CMK (cell line): ENCODE measurements at regions not wholly inside any gene's neighbourhood (a gene's known extent, or its start where the extent isn't known, plus 50 kb on each side); places are given as distances from the start of the nearest gene placed in this dataset.
"Not testable (repeated sequence)": the region's sequence is repeated elsewhere in the genome, so short reads cannot be mapped to it uniquely, and the experiment has no call there.

Experiments
- DNase-seq: peaks from one replicate; pipeline ENCODE4 v3.0.0-alpha.2; 2010; ENCODE audit warnings: low read depth

DNA sequence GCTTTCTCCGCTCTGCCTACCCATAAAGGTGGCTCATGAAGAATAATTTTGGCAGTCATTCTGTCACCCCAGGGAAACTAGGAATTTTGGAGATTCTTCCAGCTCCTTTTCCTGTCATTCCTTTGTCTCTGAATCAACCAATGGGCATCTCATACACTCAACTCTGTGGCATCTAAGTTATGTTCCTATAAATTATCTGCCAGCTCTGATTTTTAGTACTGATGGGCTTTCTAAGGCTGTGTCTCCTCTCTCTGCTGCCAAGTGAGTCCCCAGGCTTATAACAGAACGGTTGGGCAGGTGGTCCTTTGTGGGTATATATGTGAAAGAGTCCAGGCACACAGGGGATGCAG is 226.8 kb downstream of the NMUR2 start:
- no peak for DNase-seq

DNA sequence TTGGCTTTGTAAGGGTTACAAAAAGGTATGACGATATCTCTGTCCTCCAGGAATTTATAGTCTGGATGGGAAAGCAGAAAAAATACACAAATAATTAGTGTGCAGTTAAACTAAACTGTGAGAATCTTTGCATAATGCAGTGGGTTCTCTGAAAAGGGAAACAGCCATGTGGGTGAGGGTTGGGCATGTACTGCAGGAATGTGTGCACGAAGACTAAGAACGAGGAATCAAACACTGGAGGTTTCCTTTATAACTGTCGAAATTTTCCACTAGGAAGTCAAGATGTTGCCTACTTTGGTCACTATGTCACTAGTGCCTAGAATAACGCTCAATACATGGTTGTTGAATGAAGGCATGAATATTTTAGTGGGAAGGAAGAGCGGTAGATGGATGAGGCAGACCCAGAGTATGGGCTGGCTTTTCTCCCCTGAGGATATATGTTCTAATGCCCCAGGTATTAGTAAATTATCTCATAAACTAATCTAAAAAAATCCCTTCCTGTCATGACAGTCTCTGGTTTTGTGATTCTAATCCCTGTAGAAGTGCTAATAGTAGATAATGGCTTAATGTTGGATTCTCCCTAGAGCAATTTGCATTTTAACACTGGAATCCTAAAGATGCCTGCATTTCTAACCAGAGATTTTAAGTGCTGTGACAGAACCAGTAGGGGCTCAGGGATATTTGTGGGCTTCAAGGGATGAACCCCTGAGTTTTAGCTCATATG is 227.3 kb downstream of the NMUR2 start:
- no peak for DNase-seq

DNA sequence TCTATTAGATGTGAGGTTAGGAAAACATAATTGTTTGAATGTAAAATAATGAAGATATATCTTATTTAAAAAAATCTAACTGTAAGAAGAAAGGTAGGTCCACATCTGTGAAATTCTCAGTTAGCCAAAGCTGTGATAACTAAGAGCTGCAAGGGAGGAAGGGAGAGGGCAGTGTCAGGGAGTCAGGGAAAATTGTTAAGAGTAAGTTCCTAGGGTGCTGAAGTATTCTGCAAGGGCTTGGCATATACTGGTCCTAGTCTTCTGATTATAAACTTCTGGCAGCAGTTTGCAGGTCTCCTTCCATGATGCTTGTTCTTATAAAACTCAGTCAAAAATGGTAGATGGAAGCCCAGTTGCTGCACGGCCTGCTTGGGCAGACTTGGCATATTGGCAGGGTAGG is 233.2 kb downstream of the NMUR2 start:
- DNase-seq: no peak

GRCh38 chr5:152170350-152170749 is 234.7 kb downstream of the NMUR2 start:
- DNase-seq: no peak

- DNase-seq: no peak
Observed at GRCh38 chr5:152164860-152165259, 240.2 kb upstream of the GLRA1 start.

DNA sequence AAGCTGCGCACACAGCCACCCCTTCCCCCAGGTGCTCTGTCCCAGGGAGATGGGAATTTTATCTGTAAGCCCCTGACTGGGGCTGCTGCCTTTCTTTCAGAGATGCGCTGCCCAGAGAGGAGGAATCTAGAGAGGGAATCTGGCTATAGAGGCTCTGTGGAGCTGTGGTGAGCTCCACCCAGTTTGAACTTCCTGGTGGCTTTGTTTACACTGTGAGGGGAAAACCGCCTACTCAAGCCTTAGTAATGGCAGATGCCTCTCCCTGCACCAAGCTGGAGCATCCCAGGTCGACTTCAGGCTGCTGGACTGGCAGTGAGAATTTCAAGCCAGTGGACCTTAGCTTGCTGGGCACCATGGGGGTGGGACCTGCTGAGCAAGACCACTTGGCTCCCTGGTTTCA is 235.2 kb upstream of the GLRA1 start:
- not testable (repeated sequence) for DNase-seq

DNA sequence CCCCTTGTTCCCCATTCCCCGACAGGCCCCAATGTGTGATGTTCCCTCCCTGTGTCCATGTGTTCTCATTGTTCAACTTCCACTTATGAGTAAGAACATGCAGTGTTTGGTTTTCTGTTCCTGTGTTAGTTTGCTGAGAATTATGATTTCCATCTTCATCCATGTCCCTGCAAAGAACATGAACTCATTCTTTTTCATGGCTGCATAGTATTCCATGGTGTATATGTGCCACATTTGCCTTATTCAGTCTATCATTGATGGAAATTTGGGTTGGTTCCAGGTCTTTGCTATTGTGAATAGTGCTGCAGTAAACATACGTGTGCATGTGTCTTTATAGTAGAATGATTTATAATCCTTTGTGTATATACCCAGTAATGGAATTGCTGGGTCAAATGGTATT is 229.8 kb upstream of the GLRA1 start:
- not testable (repeated sequence) for DNase-seq

DNA sequence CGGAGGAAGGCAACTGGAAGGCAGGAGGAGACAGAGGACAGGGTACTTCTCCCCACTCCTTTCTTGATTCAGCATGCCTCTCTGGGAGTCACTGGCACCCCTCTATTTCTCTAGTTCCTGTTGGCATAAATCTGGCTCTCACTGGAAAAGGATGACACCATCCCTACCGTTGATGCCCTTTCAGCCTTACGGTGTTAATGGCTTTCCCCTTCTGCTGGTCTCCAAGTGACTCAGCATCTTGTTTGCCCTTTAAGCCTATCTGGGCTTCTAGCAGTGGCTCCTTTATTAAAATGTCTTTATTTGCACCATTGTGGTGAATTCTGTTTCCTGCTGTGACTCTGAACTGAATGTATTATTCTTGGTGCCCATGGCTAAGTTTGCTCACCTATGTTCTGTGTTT is 227.3 kb upstream of the GLRA1 start:
- no peak for DNase-seq

DNA sequence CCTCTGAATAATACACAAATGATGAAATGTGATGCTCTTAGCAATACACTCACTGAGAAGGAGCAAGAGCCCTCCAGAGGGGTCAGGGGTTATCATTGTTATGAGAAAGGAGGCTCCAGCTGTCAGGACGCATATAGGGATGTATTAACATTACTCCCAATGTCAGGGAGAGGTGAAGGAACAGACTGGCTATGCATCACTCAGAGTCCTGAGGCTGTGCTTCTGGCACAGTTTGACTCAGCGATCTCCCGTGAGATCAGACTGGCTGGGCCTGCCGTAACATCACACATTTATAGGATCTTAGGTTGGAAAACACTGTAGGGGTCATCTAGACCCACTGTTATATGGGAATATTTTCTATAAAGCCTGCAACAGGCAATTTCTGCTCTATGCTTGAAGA is 226.5 kb upstream of the GLRA1 start:
- DNase-seq: no peak

GRCh38 chr5:152147286-152147685 is 222.6 kb upstream of the GLRA1 start:
- no peak for DNase-seq

- DNase-seq: peak; percentile 60
Observed at GRCh38 chr5:152146566-152146965, 221.9 kb upstream of the GLRA1 start.

DNA sequence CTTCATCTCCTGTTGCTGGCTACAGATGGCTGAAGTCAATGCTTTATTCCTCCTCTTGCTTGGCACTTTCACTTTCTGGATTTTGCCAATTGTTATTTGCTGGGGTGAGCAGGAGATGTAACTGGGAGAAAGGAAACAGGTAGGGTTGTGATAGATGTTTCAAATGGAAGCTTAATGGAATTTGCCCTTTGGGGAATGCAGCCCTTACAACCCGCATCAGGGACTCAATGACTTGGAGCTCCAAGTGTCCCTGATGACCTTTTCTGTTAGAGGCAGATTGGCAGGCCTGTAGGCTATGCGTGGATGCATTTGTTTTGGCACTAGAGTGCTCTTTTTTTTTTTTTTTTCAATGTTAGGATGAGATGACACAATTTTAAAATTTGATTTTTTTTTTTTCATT is 219.9 kb upstream of the GLRA1 start:
- no peak for DNase-seq

DNA sequence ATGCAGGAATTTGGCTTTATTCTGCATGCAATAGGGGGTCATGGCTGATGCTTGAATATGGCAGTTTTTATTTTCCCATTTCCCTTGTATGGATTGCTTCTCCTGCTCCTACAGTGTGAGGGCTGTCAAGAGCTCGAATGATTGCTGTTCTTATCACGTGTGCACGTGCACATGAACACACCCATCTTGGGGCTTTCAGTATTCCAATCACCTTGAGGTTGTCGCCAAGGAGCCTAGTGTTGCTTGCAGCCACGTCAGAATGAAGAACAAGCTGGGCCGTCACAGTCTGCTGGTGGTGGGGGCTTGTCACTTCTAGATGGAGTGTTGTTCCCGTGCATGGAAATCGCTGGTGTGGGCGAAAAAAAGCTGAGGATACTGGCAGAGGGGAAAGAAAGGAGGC is 219.4 kb upstream of the GLRA1 start:
- no peak for DNase-seq

DNA sequence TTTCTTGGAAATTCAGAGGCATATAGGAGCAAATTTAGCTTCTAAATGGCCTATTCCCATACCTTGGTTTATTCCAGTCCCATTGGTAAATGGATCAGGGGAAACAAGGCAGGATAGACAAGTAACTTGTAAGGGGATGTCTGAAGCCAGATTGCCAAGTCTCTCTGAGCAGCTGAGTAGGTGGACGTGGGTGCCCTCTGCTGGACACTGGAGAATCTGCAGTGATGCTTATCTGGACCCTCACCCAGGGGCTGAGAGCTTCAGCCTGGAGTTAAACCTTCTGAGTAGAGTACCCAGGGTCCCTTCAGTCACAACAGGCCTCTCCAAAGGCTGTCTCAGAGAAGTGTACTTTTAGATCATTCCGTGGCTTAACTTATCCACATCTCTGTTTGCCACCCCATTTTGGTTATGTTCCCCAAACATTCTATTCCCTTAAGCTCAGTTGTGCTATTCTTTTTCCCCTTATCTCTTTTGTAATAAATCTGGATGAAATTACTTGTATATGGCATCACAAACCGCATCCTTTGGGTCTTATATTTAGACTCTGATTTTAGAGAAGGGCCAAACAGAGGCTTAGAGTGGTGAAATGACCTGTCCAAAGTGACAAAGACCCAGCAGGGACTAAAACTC is 218.3 kb upstream of the GLRA1 start:
- DNase-seq: peak; percentile 39

GRCh38 chr5:152140347-152140746 is 215.7 kb upstream of the GLRA1 start:
- no peak for DNase-seq

DNA sequence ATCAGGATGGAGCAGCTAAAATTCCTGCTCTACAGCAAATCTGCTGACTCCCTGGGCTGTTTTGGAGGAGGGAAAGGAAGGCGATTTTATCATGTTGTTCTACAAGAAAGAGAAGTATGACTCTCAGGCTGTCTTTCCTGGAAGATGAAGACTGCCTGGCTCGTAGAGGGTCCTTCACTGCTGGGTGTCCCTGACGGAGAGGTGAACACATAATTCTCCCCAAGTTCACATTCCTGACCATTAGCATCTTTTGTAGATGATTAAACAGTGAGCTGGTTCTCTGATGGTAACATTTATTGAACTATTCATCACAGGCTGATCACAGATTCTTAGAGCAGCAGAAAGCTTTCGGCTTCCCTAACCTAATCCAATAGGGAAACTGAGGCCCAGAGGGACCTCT is 212.4 kb upstream of the GLRA1 start:
- no peak for DNase-seq

DNA sequence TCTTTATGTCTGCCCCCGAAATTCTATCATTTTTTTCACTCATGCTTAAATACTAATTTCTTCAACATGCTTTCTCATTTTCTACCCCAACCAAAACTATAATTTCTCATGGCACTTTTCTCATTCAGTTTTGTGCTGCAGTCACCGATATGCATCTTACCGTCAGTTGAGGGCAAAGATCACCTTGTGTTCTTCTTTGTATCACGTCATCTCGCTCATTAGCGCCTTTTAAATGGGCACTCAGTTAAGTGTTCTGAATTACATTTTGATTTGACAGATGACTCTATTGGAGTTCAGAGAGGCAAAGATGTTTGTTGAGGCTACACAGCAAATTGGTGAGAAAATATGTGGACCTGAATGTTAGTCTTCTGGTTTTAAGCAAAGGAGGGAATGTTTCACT is 211.7 kb upstream of the GLRA1 start:
- DNase-seq: no peak

DNA sequence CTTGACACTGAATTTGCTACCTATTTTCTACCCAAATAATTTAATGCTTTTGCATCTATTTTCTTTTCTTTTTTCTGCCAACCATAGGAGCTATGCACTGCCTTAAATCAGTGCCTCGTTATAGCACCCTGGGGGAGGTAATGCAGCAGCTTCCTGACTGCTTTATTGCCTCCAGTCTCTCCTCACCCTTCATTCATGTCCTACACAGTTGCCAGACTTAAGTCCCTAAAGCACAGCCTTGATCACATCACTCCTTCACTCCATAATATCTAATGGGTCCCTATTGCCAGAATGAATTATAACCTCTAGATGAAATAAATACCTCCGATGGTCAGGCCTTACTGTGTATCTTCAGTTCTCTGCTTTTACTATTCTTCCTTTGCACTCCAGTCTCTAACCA is 211.2 kb upstream of the GLRA1 start:
- DNase-seq: no peak

DNA sequence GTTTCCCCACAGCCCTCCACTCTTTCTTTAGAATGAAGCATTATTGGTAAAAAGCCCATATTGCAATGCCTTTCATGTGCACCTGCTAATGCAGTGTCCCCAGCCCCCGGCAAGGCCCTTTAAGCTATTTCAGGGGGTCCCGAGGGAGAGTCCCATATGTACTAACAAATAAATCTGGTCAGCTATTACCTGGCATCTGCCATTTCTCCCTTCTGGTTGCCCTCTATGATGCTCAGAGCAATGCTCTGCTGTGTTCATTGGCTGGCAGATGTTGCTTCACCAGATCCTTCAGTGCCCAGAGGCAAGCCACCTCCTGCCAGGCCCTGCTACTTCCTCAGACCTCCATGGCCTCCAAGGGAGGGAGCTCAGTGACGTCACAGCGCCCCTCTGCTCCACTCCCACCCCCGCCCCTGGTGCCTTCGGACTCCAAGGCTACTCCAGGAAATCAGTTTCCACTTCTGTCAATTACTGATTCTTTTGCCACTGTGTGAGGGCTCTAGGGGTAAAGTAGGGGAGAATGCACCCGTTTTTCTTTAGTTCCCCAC is 201.1 kb upstream of the GLRA1 start:
- no peak for DNase-seq

GRCh38 chr5:152124409-152125041 is 199.9 kb upstream of the GLRA1 start:
- no peak for DNase-seq

GRCh38 chr5:152118676-152119470 is 194.2 kb upstream of the GLRA1 start:
- DNase-seq: no peak

- no peak for DNase-seq
Observed at GRCh38 chr5:152116934-152117333, 192.3 kb upstream of the GLRA1 start.

DNA sequence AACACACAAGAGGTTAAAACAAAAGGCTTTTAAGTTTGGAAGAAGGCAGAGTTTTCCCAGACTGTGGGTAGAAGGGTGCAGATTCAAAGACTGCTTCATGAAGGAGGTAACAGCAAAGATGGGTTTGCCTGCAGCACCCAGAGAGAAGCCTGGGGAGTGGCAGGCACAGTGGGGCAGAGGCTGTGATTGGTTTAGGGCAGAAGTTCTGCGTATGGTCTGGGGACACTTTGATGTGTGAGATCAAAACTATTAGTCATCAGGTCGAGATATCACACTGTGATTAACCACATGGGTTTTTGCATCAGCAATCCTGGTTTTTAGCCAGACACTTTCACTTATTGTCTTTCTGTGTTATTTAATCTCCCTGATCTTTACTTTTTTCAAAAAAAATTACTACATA is 188.8 kb upstream of the GLRA1 start:
- no peak for DNase-seq
